Suppressor macrophage treated with lipopolysaccharide for 1 hour (primary cell): ENCODE measurements at regions not wholly inside any gene's neighbourhood (a gene's known extent, or its start where the extent isn't known, plus 50 kb on each side); places are given as distances from the start of the nearest gene placed in this dataset.
"Not testable (repeated sequence)": the region's sequence is repeated elsewhere in the genome, so short reads cannot be mapped to it uniquely, and the experiment has no call there.

Experiments used
- DNase-seq, 3 donors: peaks; one replicate each; pipeline ENCODE4 v3.0.0-alpha.2; 2020 to 2022

DNA sequence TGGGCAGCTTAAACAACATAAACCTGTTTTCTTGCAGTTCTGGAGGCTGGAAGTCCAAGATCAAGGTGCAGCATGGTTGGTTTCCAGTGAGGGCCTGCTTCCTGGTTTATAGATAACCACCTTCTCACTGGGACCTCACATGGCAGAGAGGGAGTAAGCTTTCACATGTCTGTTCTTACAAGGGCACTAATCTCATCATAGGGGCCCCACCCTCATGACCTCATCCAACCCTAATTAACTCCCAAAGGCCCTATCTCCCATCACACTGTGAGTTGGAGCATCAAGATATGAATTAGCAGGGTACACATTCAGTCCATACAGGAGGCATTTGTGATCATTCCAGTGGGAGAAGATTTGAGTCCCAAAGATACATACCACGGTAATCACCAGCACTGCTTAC is 50.5 kb upstream of the GRIN2A start:
- DNase-seq: no peak

- DNase-seq: no peak
Observed at GRCh38 chr16:10239640-10240039, 57.4 kb upstream of the GRIN2A start.

- no peak for DNase-seq
Observed at GRCh38 chr16:10240854-10241613, 58.8 kb upstream of the GRIN2A start.

GRCh38 chr16:10242097-10242496 is 59.9 kb upstream of the GRIN2A start:
- no peak for DNase-seq

- peak in 2 of 3 donors; percentile 25 to 35 for DNase-seq
Observed at GRCh38 chr16:10242916-10243315, 60.7 kb upstream of the GRIN2A start.

DNA sequence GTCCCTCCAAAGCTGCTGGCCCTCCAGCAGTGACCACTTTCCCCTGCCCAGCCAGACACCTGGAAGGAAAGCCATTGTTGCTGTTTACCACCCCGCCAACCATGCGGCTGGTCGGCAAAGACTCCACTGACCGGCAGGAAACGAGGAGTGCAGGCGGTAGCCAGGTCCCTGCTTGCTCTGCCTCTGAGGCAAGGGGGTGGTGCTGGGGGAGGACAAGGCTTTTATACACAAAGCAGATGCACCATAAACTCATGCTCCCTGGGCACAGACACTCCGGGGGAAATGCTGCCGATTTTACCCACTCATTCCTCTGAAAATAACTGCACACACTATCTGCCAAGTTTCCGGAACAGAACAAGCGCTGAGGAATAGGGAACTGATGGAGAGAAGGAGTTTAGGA is 62.8 kb upstream of the GRIN2A start:
- DNase-seq: no peak

DNA sequence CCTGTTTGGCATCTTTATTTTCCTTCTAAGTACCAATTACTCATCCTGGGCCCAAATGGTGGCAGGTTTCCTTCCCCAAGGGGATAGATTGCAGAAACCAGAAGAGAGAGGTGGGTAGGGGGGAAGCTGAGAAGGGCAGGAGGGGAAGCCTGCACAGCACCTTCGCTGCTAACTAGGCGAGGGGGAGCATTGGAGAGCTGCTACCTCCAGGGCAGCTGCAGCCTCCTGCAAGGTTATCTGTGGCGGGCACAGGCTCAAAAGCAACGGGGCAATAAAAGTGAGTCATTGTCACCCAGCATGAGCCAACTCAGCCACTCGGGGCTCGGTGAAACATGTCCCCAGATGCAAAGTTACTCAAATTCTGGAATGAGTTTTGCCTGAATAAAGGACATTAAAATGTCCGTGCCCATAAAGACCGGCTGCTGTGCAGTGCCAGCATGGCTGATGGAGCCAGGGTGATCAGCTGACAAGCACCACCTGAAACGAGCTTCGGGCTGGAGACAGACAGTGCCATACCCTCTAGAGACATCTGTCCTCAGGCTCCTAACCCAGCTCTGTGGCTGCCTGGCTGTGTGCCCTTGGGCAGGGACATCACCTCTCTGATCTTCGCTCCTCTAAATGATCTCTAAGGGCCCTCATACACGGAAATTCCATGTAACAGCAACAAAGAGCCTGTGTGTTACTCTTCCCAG is 68.1 kb upstream of the GRIN2A start:
- no peak for DNase-seq

GRCh38 chr16:10252155-10252554 is 69.9 kb upstream of the GRIN2A start:
- DNase-seq: no peak

GRCh38 chr16:10253409-10253808 is 71.2 kb upstream of the GRIN2A start:
- no peak for DNase-seq

GRCh38 chr16:10255728-10256127 is 73.5 kb upstream of the GRIN2A start:
- DNase-seq: no peak

- DNase-seq: peak; percentile 40 to 79 (median 69)
Observed at GRCh38 chr16:10256784-10257641, 74.8 kb upstream of the GRIN2A start.

- DNase-seq: not testable (repeated sequence)
Observed at GRCh38 chr16:10257642-10258251, 75.5 kb upstream of the GRIN2A start.

- not testable (repeated sequence) for DNase-seq
Observed at GRCh38 chr16:10258930-10259603, 76.8 kb upstream of the GRIN2A start.

DNA sequence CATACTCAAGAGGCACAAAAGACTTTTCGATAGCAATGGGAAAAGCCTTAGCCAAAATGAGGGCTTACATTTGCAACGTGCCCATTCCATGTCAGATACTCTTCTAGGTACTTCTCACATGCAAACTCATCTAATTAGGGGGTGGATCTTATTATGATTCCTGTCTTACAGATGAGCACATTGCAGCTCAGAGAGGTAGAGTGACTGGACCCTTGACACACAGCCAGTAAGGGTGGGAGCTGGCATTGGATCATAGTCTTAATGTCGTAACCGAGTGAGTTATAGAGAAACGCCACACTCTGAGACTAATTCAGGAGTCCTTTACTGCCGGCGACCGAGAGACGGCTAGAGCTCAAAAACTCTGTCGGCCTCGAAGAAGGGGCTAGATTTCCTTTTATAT is 78.8 kb upstream of the GRIN2A start:
- DNase-seq: no peak

DNA sequence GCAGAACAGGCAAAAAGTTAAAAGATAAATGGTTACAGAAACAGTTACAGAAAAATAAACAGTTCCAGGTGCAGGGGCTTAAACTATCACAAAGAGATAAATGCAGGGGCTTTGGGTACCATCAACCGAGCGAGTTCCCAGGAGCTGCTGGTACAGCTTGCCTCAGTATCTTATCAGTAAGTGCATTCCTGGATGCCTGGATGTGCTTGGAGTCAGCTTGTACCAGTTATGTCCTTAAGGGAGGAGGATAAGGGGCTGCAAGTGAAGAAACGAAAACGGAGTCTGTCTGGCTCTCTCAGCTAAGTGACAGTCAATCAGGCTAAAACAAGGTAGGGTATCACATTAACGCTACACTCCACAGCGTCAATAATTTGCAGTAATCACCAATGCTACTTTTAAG is 79.3 kb upstream of the GRIN2A start:
- DNase-seq: not testable (repeated sequence)

- DNase-seq: no peak
Observed at GRCh38 chr16:10262377-10263132, 80.3 kb upstream of the GRIN2A start.

- DNase-seq: no peak
Observed at GRCh38 chr16:10265770-10266615, 83.8 kb upstream of the GRIN2A start.

DNA sequence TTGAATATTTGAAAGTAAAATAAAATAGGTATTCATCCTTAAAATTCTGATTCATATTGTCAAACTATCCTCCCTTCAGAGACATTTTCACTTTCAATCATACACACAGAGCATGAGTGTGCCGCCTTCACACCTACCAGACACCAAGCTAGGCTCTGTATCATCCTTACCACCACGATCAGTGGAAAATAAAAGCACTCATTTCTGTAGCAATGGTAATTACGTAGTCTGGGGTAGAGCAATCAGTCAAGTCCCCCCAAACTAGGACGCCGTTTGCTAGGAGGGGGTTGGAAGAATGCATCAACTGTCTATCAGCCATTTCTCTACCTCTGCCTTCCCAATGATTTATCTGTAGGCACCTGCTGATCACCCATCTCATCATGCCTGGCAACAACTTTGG is 84.6 kb upstream of the GRIN2A start:
- DNase-seq: no peak

DNA sequence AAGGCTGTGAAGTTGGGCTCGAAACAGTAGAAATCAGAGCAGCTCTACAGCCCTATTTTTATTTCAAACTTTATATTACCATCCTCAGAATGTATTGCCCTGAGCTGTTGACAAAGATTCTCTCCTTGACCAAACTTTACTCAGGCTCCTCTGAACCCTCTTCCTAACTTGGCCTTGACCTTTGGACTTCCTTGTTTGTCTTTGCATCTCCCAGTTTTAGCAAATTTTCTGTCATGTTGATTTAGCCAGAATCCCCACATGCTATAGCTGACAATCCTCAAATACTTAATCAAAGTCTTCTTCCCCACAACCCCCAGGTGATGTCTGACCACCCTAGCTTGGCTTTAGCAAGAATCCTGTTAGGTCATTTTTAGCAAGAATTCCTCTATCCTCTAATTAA is 87.4 kb upstream of the GRIN2A start:
- DNase-seq: no peak

DNA sequence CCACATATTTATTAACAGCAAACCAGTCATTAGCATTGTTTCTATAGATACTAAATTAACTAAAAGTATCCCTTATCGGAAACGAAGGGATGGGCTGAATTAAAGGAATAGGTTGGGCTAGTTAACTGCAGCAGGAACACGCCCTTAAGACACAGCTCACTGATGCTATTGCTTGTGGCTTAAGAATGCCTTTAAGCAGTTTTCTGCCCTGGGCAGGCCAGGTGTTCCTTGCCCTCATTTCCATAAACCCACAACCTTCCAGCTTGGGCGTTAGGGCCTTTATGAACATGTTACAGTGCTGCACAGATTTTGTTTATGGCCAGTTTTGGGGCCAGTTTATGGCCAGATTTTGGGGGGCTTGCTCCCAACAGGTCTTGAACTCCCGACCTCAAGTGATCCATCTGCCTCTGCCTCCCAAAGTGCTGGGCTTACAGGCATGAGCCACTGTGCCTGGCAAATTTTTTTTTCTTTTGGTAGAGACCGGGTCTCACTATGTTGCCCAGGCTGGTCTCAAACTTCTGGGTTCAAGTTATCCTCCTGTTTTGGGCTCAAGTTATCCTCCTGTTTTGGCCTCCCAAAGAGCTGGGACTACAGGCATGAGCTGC is 90.1 kb upstream of the GRIN2A start:
- not testable (repeated sequence) for DNase-seq
